T-helper 1 cell treated with Interleukin-12 subunit alpha and Interleukin-12 subunit beta and Interleukin-4 antibody, amounts not matched to agents 30 ng/mL and 1 ng/mL, for 36 hours (primary cell): ENCODE measurements at regions not wholly inside any gene's neighbourhood (a gene's known extent, or its start where the extent isn't known, plus 50 kb on each side); places are given as distances from the start of the nearest gene placed in this dataset.

Experiments used
- intact Hi-C: fragments of 100-400 bp; cut with micrococcal nuclease; formaldehyde crosslinking; loops from one replicate; pipeline ENCODE4 v1.15.1; 2024

GRCh38 chr9:107635101-107635802 is 145.7 kb upstream of the KLF4 start:
- intact Hi-C loops, result no loop called here

DNA sequence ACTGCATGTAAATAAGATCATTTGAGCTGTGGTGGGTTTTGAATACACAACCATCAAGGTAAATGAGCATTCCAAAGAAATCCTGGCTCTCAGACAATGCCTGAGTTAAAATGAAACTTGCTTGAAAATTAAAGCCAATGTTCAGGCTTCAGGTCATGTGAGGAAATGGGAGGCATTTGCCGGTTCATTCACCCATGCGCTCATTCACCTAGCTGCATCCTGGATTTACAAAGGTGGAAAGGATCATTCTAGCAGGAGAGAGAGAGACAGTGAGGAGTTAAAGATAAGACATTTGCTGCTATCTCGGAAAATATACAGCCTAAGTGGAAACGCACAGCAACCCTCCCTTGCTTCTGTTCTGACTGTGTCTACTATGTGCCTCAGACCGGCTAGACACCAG is 143.8 kb upstream of the KLF4 start:
- intact Hi-C loops, result no loop called here

GRCh38 chr9:107632661-107633060 is 143.1 kb upstream of the KLF4 start:
- intact Hi-C loops, result no loop called here

- intact Hi-C loops, result no loop called here
Observed at GRCh38 chr9:107632216-107632615, 142.6 kb upstream of the KLF4 start.

DNA sequence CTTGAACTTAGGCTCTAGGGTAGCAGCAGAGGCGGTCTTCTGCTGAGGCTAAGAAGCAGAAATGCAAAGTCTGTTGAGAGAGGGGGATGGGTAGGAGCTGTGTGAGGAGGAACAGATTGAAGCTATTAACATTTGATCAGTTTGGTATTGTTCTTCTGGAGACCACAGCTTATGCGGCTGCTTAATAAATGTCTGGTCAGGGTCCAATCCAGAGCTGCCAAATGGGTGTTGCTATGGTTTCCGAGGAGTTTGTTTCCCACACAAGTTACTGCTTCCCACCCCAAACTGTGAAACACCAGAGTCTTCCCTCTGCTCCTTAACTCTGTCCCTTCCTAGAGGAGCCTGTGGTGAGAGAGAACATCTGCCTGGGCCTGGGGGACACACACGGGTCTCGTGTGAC is 142.2 kb upstream of the KLF4 start:
- intact Hi-C loops, result no loop called here

DNA sequence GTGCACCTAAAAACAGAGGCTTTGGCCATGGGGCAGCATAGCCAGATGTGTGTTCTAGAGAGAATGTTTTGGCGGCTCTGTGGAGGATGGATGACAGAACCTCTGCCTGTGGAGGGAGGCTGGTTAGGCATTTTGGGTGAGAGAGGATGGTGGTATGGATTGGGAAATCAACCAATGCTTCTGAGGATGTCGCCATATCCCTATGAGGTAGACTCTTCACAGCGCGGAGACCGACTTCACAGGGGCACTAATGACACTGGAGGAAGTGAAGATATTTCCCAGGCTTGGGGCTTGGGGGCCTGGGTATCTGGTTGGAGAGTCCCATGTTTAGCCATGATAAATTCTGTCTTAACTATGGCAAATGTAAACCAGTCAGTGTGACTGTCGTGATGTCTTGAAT is 140.6 kb upstream of the KLF4 start:
- intact Hi-C loops, result no loop called here

DNA sequence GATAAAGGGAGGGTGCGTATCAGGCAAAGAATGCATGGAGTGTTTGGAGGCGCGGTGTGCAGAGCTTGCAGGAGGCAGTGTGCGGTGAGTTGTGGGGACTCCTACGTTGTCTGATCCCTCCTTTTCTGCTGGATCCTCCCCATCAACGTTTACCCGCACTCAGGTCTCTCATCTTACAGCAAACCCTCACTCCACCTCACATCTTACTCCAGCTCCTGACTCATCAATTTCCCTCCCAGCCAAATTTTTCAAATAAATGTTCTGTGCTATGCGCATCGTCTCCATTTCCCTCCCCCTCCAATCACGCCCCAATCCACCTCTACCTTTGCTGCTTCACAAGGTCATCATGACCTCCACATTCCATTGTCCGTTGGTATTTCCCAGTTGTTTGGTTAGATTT is 138.9 kb upstream of the KLF4 start:
- intact Hi-C loops, result no loop called here

- intact Hi-C loops, result no loop called here
Observed at GRCh38 chr9:107627781-107628180, 138.2 kb upstream of the KLF4 start.

- intact Hi-C loops, result no loop called here
Observed at GRCh38 chr9:107626118-107626517, 136.5 kb upstream of the KLF4 start.

DNA sequence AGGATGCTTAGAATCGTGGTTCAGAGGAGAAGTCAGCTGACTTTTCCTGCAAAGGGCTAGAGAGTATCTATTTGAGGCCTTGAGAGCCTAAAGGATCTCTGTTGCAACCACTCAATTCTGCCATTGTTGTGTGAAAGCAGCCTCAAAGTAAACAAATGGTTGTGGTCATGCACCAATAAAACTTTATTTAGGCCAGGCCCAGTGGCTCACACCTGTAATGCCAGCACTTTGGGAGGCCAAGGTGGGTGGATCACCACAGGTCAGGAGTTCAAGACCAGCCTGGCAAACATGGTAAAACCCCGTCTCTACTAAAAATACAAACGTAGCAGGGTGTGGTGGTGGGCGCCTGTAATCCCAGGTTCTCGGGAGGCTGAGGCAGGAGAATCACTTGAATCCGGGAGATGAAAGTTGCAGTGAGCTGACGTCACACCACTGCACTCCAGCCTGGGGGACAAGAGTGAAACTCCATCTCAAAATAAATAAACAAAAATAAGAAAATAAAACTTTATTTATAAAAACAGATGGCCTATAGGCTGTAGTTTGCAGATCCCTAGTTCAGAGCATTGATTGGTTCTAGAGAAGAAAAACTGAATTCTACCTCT is 135.9 kb upstream of the KLF4 start:
- intact Hi-C loops, result no loop called here

DNA sequence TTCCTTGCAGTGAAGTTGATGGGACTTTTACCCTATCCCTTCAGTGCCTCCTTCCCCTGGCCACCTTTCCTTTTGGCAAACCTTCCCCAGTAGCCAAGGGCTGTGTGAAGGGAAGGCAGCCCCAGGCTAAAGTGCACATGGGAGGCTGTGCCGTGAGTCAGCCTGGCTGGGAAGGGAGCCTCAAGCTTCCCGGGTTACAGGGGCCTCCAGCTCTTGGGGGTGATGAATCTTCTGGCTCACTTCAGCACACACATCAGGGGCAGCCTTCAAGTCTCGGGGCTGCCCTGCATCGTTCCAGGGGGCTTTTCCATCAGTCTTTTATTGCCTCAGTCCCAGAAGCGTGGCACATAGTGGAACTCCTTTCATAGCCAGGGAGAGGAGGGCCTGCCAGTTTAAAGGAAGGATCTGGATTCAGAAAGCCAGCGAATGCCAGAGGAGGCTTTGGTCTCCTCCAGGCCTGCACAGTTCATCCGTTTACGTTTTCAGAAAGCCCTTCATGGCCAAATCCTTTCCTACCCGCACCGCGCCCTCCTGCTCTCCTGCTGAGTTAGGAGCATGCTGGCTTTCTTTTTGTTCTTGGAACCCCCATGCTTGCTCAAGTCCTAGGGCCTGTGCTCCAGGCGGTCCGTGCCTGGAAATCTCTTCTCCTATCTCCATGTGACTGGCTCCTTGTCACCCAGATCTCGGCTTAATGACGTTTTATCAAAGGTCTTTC is 134.8 kb upstream of the KLF4 start:
- intact Hi-C loops, result no loop called here

DNA sequence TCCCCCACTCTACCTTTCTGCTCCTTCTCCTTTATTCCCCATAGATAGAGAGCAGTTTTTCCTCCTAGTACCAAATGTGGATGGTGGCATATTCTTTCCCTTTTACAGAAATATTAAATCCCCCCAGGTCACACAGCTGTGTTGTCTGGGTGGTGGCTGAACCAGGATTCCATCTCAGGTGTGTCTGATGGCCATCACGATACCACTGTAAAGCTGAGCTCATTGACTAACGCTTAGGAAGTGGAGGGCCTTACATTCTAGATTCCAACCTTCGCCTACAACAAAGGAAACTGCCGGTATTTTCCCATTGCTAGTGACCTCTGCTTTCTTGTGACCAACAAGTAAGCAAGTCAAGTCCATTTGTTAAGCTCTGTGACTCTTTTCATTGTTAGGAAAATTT is 131.9 kb upstream of the KLF4 start:
- intact Hi-C loops, result no loop called here

DNA sequence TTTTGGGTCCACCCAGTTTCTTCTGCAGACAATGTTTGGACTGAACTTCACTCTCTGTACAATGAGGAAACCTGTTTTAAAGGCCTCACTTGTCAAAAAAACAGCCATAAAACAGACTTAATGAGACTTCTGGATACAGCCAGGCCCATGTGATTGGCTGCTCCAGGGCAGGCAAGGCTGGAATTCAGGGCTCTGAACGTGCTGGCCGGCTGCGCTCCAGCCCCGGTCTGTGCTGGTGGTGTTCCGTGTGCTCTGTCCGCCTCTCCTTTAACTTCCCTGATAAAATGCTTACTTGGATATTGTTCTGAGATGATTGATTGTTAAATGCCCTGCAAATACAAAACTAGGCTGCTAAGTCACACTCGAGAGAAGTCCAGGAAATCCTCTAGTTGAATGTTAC is 131.2 kb upstream of the KLF4 start:
- intact Hi-C loops, result no loop called here

DNA sequence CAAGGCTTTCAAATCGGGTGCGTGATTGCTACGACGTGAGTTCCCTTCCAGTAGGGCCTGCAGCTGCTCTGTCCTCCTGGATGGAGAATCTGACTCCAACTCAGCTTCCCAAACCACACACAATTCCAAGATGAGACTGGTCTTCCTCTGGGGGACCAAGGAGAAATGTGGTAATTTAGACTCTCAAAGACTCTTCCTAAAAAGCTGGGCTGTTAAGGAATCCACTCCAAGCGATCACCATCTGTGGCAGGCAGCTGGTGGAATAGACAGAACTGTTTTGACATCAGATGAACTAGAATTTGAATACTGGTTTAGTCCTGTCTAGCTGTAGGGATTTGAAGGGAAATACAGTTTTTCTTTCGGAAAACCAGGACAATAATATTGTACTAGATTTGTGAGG is 130.7 kb upstream of the KLF4 start:
- intact Hi-C loops, result no loop called here

DNA sequence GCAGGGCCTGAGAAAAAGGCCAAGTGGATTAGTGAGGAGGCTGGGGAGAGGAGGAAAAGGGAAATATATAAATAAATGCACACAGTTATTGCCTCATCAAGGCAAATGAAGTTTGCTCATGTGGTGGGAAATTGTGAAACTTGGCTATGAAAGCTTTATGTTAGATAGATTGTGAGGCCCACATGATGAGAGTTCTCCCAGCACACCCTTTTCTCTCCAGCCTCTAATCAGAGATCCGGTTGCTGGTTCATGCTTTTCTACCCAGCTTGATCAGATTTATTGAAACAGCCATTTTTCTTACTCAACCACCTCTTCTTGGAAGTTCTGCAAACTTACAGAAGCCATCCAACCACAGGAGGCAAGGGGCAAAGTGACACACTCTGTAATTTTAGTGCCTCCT is 125.8 kb upstream of the KLF4 start:
- intact Hi-C loops, result no loop called here

DNA sequence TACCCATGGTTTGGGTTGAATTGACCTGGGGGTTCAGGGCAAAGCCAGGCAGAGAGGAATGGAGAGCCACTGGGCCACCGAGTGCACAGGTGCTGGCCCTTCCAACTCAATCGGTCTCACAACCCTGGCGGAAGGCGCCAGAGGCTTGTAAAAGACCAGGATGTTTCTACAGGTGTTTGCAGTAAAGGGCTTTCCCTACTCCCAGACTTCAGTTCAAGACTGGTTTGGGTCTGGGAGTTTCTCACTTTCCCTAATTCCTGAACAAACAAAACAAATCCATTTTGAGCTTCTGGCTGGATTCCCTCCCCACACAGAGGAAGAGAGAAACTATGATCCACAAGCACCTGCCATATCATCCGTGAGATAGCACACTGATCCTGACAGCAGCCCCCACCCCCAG is 125.2 kb upstream of the KLF4 start:
- intact Hi-C loops, result no loop called here

DNA sequence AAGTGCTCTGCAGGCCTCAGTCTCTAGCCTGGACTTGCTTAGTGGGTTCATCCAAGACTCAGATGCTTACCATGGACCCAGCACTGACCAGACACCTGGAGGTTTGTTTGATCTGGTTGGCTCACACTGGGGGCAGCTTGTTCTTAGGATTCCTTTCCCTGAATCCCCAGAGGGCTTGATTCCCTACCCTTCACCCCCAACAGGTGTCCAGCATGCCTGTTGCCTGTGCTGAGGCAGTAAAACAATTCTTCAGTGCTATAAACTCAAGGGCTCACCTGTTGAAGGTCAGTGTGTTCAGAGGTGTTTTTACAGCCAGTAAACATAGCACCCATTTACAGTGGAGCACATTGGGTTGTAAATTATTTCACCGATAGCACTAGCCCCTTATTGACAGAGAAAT is 123.8 kb upstream of the KLF4 start:
- intact Hi-C loops, result no loop called here

DNA sequence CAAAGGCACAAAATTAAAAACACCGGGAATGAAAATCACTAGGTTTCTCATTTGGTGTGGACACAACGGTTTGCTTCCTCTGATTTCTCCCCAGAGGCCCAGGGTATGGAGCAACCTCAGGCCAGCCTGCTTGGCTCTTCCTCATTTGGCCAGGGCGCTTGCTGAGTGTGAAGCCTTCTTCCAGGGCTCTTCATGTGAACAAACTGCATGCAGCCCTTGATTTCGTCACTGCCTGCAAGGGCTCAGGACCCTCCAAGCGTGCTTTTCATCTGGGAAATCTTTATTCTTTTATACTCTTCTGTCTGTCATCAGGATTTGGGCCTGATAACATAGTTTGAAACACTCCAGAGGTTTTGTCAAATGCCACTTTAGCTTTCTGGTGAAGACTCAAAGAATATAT is 122.6 kb upstream of the KLF4 start:
- intact Hi-C loops, result no loop called here

- intact Hi-C loops, result no loop called here
Observed at GRCh38 chr9:107609547-107609946, 120.0 kb upstream of the KLF4 start.

DNA sequence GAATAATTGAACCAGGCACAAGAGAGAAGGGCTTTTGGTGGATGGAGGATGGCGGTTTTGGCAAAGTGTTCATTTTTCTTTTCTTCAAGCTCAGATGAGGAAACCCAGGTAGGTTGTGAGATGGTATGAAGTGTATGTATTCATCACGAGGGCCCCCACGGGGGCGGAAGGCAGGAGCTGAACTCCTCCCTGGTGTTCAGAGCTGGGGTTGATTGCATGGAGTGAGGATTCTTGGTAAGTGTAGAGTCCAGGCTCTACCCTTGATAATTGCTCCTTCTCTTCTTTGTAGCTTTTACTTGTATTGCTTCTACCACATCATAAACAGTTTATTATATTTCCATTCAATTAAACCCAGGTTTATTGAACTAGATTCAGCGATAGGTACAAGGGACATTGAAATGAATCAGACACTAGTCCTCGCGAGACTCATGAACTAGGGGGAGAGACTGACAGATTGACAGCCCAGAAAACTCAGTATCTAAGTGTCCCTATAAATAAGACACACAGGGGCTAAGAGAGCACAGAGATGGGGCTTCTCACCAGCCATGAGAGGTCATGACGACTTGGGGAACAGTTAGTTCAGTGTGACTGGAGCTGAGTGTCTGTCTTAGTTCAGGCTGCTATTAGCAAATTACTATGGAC is 116.7 kb upstream of the KLF4 start:
- intact Hi-C loops, result no loop called here

- intact Hi-C loops, result no loop called here
Observed at GRCh38 chr9:107605041-107605440, 115.5 kb upstream of the KLF4 start.

GRCh38 chr9:107603281-107603680 is 113.7 kb upstream of the KLF4 start:
- intact Hi-C loops, result no loop called here
